Smooth muscle cell (in vitro differentiated cells): ENCODE measurements at regions not wholly inside any gene's neighbourhood (a gene's known extent, or its start where the extent isn't known, plus 50 kb on each side); places are given as distances from the start of the nearest gene placed in this dataset.

Source experiments
- DNase-seq: peaks from one replicate; lab custom pipeline; 2025; ENCODE audit not compliant: unreplicated experiment; lab: John Stamatoyannopoulos, UW
- H2AFZ ChIP-seq: fragments of 200-600 bp; sonication (generic); 2 replicates; pipeline ENCODE4 v1.6.0; 2016; ENCODE audit warnings: antibody characterized with exemption, low read depth, mild to moderate bottlenecking
- H3F3A ChIP-seq: fragments of 200-600 bp; sonication (generic); 2 replicates; pipeline ENCODE4 v1.6.0; 2017; ENCODE audit warnings: antibody characterized with exemption, low read depth
- H3K27ac ChIP-seq: fragments of 200-600 bp; sonication (generic); 2 replicates; pipeline ENCODE4 v1.5.1; 2016; ENCODE audit warnings: low read depth, mild to moderate bottlenecking
- H3K27me3 ChIP-seq: fragments of 200-600 bp; sonication (generic); 2 replicates; pipeline ENCODE4 v1.6.1; 2016; ENCODE audit warnings: low read depth, mild to moderate bottlenecking
- H3K36me3 ChIP-seq: fragments of 200-600 bp; sonication (generic); 2 replicates; pipeline ENCODE4 v1.5.1; 2016; ENCODE audit warnings: low read depth
- H3K4me1 ChIP-seq: fragments of 200-600 bp; sonication (generic); 2 replicates; pipeline ENCODE4 v1.5.1; 2016; ENCODE audit warnings: low read depth
- H3K4me2 ChIP-seq: fragments of 200-600 bp; sonication (generic); 2 replicates; pipeline ENCODE4 v1.6.0; 2016; ENCODE audit warnings: mild to moderate bottlenecking
- H3K4me3 ChIP-seq: fragments of 200-600 bp; sonication (generic); 2 replicates; pipeline ENCODE4 v1.5.1; 2016; ENCODE audit warnings: mild to moderate bottlenecking
- H3K79me2 ChIP-seq: fragments of 200-600 bp; sonication (generic); 2 replicates; pipeline ENCODE4 v1.6.0; 2016; ENCODE audit warnings: low read depth, mild to moderate bottlenecking
- H3K9ac ChIP-seq: fragments of 200-600 bp; sonication (generic); 2 replicates; pipeline ENCODE4 v1.6.0; 2016; ENCODE audit warnings: low read depth
- H3K9me3 ChIP-seq: fragments of 200-600 bp; sonication (generic); replicated peaks from 2 replicates; pipeline ENCODE4 v1.5.1; 2016; ENCODE audit warnings: low read depth
- H4K20me1 ChIP-seq: fragments of 200-600 bp; sonication (generic); 2 replicates; pipeline ENCODE4 v1.6.0; 2016; ENCODE audit warnings: low read depth
- WGBS: methylation state at CpG from one replicate; pipeline ENCODE4 v1.1.7; 2016; ENCODE audit warnings: low lambda C conversion rate; 5-methylcytosine and 5-hydroxymethylcytosine counted together
- TF ChIP-seq, protein P1 (sequence below): fragments of 200-600 bp; sonication (generic); IDR thresholded peaks from 2 replicates; pipeline ENCODE4 v1.5.1; 2017; ENCODE audit warnings: borderline replicate concordance, mild to moderate bottlenecking, antibody characterized with exemption; ENCODE audit not compliant: insufficient read depth, poor library complexity, severe bottlenecking

GRCh38 chr14:96666088-96666487 is 131.1 kb upstream of the VRK1 start:
- Histone ChIP-seq H3K36me3 (no peaks in the 10 kb centered on the region), H3K4me3 (no peak overlapping the region), H2AFZ (no peak overlapping the region), H3K9me3 (no peaks in the 10 kb centered on the region), H4K20me1 (no peaks in the 10 kb centered on the region), H3K27ac (no peak overlapping the region), H3K4me1 (no peaks in the 10 kb centered on the region), H3K9ac (no peak overlapping the region), H3F3A (no peaks in the 10 kb centered on the region), H3K4me2 (no peak overlapping the region), H3K79me2 (no peaks in the 10 kb centered on the region), H3K27me3 (peaks cover 24% of the 10 kb centered on the region)
- no peak for DNase-seq
- 68% methylated on average over 6 of the region's 6 CpGs for WGBS
- TF ChIP-seq, protein P1, sequence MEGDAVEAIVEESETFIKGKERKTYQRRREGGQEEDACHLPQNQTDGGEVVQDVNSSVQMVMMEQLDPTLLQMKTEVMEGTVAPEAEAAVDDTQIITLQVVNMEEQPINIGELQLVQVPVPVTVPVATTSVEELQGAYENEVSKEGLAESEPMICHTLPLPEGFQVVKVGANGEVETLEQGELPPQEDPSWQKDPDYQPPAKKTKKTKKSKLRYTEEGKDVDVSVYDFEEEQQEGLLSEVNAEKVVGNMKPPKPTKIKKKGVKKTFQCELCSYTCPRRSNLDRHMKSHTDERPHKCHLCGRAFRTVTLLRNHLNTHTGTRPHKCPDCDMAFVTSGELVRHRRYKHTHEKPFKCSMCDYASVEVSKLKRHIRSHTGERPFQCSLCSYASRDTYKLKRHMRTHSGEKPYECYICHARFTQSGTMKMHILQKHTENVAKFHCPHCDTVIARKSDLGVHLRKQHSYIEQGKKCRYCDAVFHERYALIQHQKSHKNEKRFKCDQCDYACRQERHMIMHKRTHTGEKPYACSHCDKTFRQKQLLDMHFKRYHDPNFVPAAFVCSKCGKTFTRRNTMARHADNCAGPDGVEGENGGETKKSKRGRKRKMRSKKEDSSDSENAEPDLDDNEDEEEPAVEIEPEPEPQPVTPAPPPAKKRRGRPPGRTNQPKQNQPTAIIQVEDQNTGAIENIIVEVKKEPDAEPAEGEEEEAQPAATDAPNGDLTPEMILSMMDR, result no peak

DNA sequence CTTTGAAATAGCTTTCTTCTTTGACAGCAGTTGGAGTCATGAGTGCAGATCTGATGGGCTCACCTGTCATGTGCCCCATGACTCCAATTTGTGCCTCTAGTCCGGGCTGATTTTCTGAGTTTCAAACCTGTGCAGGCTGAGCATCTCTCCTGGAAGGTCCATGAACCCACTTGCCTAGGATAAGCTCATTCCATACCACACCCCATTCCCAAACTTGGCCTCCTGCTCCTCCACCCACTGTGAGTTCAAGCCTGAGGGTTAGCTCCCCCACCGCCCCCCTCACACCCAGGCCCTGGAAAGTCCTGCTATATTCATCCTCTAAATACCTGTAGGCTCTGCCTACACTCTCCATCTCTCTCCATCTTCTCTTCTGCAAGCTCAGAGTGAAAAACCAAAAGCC is 126.8 kb upstream of the VRK1 start:
- Histone ChIP-seq H3K9me3 (no peaks in the 10 kb centered on the region), H3K27me3 (peaks cover 13% of the 10 kb centered on the region), H3K4me3 (no peak overlapping the region), H2AFZ (no peak overlapping the region), H3K9ac (no peak overlapping the region), H3K4me2 (no peak overlapping the region), H4K20me1 (no peaks in the 10 kb centered on the region), H3K4me1 (no peaks in the 10 kb centered on the region), H3K36me3 (no peaks in the 10 kb centered on the region), H3K27ac (no peak overlapping the region), H3F3A (no peaks in the 10 kb centered on the region), H3K79me2 (no peaks in the 10 kb centered on the region)
- TF ChIP-seq, protein P1, result no peak
- WGBS, result 93% methylated on average over 2 of the region's 2 CpGs
- DNase-seq, result no peak

GRCh38 chr14:96671218-96671617 is 126.0 kb upstream of the VRK1 start:
- DNase-seq, result no peak
- no peak overlapping the region for H3K27ac ChIP-seq
- H3K4me3 ChIP-seq, result no peak overlapping the region
- H3K9ac ChIP-seq, result no peak overlapping the region
- H3K9me3 ChIP-seq, result no peaks in the 10 kb centered on the region
- TF ChIP-seq, protein P1, result no peak
- H3K79me2 ChIP-seq, result no peaks in the 10 kb centered on the region
- H3K4me1 ChIP-seq, result no peaks in the 10 kb centered on the region
- H3K36me3 ChIP-seq, result no peaks in the 10 kb centered on the region
- H3K4me2 ChIP-seq, result no peak overlapping the region
- H2AFZ ChIP-seq, result no peak overlapping the region
- peaks cover 13% of the 10 kb centered on the region for H3K27me3 ChIP-seq
- WGBS, result 75% methylated on average over 3 of the region's 3 CpGs
- H4K20me1 ChIP-seq, result no peaks in the 10 kb centered on the region
- H3F3A ChIP-seq, result no peaks in the 10 kb centered on the region

- no peak overlapping the region for H3K4me3 ChIP-seq
- 92% methylated on average over 4 of the region's 4 CpGs for WGBS
- H3K79me2 ChIP-seq, result no peaks in the 10 kb centered on the region
- H3K9me3 ChIP-seq, result no peaks in the 10 kb centered on the region
- no peak overlapping the region for H3K27ac ChIP-seq
- H3K9ac ChIP-seq, result no peak overlapping the region
- H3K4me1 ChIP-seq, result no peaks in the 10 kb centered on the region
- H3K27me3 ChIP-seq, result peaks cover 11% of the 10 kb centered on the region
- TF ChIP-seq, protein P1, result no peak
- H3F3A ChIP-seq, result no peaks in the 10 kb centered on the region
- DNase-seq, result no peak
- H3K36me3 ChIP-seq, result no peaks in the 10 kb centered on the region
- no peaks in the 10 kb centered on the region for H4K20me1 ChIP-seq
- H3K4me2 ChIP-seq, result no peak overlapping the region
- H2AFZ ChIP-seq, result no peak overlapping the region
Measured at GRCh38 chr14:96673706-96674105, 123.5 kb upstream of the VRK1 start.
